ENCODE measurements at regions not wholly inside any gene's neighbourhood (a gene's known extent, or its start where the extent isn't known, plus 50 kb on each side); places are given as distances from the start of the nearest gene placed in this dataset.
"Not testable (repeated sequence)": the region's sequence is repeated elsewhere in the genome, so short reads cannot be mapped to it uniquely, and the experiment has no call there.

DNA sequence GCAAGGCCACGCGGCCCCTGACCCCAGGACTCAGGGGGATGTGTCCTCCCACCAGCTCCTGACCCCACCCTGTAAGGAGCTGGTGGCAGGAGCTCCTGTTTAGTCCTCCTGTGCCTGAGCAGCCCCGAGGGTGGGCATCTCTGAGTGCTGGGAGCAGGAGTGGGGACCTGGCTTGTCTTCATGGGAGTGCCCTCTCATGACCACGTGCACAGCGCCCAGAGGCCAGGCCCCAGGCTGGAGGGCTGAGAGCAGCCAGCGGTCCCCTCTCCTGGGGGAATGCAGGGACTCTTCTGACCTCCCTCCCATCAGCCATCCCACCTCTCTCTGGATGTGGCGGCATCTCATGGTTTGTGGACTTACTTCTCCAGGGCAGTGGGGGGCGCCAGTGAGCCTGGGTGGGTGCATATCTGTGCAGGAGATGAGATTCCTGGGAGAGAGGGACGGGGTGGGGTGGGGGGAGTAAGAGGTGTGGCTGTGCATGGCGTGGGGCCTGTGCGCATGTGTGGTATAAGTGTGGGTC is 205.6 kb downstream of the TBC1D2B start:
- no peaks in the 10 kb centered on the region for H3K9me3 Mint-ChIP-seq (ENCODE audit: low read depth)
- CTCF ChIA-PET = no interaction called here
- peaks cover 5% of the 10 kb centered on the region for H3K27me3 Mint-ChIP-seq
- no peak for ATAC-seq
- no peak overlapping the region for H3K4me3 Mint-ChIP-seq
- H3K27ac Mint-ChIP-seq = no peak overlapping the region
- DNase-seq = no peak
- H3K4me1 Mint-ChIP-seq = no peaks in the 10 kb centered on the region
- no peaks in the 10 kb centered on the region for H3K36me3 Mint-ChIP-seq

DNA sequence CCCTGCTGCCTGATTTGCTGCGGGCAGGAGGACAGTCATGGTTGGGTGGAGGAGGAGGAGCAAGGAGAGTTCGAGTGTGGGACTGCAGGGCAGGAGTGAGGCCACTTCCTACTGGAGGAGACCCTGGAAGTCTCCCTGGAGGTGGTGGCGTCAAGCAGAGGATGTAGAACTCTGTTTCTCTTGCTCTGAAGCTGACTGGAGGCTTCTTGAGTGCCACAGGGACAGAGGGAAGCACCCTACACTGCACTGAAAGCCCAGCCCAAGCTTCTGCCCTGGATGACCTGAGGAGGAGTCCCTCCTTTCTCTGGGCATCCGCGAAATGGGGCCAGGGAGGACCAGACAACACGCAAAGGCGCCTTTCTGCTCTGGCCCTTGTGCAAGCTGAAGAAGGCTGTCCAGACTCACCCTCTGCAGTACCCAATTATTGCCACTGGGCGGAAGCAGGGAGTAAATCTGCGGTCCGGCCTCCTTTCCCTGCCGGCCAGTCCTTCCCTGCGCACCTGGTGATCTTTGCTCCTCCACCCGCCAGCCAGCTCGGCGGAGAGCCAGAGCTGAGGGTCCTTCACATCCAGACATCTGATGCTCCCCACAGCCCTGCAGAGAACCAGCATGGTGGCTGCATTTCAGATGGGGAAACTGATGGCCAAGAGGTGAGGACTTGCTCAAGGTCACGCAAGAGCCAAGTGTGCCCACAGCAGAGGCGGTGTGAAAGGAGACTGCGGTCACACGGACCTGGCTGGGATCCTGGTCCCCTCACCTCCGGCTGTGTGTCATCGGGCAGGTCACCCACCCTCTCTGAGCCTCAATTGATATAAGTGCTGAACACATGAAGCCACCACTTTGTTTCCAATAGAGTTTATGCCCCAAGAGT is 207.1 kb downstream of the TBC1D2B start:
- peak; percentile 51 for ATAC-seq
- H3K27ac Mint-ChIP-seq = no peak overlapping the region
- H3K27me3 Mint-ChIP-seq = peaks cover 5% of the 10 kb centered on the region
- H3K9me3 Mint-ChIP-seq (ENCODE audit: low read depth) = no peaks in the 10 kb centered on the region
- H3K36me3 Mint-ChIP-seq = no peaks in the 10 kb centered on the region
- peak; percentile 68 for DNase-seq
- no peak overlapping the region for H3K4me3 Mint-ChIP-seq
- H3K4me1 Mint-ChIP-seq = no peaks in the 10 kb centered on the region
- CTCF ChIA-PET = interaction anchor here (0.5 to 1.2 kb wide), 5 partner anchors 11 to 49 kb away, joined by 3 to 5 read pairs (median 4); no protein-coding TSS in a partner anchor

DNA sequence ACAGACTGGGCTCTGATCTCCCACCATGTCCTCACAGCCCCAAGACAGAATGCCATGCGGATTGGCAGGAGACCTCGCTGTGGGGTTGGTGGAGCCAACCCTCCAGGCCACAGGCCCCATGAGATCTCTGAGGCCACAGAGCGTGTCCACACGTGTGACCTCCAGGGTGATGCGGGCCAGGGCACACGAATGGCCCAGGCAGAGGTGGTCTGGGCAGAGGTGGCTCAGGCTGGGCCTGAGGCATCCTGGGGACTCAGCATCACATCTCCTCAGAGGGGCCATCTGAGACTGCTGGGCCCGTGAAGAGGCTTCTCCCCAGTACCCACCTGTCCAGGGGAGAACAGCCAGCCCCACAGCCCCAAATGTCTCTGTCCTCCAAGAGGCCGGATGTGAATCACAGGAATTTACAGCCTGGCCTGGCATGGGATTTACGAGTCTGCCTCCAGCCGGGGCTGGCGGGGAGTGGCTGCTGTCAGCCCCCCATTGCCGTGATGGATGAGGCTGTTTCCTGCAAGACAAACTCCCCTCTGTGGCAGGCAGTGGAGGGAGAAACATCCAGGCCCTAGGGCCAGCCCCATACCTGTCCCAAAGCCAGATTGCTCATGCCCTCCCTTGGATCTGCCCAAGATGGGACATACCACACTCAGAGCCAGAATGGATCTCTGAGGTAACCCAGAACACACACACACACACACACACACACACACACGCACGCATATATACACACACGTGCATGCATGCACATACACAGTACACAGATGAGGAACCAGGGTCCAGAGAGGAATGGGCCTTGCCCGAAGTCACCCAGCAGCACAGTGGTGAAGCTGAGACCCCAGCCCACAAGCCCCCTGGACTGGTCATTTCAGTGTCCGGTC is 208.3 kb downstream of the TBC1D2B start:
- ATAC-seq = no peak
- Mint-ChIP-seq H3K36me3 (no peaks in the 10 kb centered on the region), H3K27me3 (peaks cover 5% of the 10 kb centered on the region), H3K9me3 (ENCODE audit: low read depth) (no peaks in the 10 kb centered on the region), H3K4me3 (no peak overlapping the region), H3K4me1 (no peaks in the 10 kb centered on the region), H3K27ac (no peak overlapping the region)
- no peak for DNase-seq
- CTCF ChIA-PET = no interaction called here

DNA sequence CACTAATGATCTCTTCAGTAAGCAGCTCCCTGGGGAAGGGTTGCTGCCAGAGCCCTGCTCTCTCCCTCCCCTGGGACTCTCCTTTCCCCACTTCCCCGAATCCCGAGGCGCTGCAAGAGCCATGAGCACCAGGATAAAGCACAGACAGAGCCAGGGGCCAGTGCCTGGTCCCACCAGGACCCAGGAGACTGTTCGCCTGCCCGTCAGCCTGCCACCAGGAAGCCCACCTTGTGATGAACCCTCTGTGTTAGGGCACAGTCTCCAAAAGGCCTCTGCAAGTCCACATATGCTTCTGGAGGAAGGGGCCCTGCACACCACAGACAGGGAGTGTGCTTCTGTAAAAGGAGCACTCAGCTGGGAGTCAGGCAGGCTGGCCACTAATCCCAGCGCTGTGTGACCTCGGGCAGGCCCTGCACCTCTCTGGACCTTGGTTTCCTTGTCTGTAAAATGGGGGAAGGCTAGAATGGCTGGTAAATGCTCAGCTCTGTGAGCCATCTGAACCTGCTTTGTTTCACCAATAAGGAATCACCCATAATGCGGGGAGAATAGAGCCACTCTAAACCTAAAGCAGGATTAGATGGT is 209.4 kb downstream of the TBC1D2B start:
- H3K27me3 Mint-ChIP-seq; H3K9me3 Mint-ChIP-seq (ENCODE audit: low read depth); H3K36me3 Mint-ChIP-seq; H3K4me3 Mint-ChIP-seq; ATAC-seq; DNase-seq; H3K4me1 Mint-ChIP-seq; CTCF ChIA-PET; H3K27ac Mint-ChIP-seq: not testable (repeated sequence)

DNA sequence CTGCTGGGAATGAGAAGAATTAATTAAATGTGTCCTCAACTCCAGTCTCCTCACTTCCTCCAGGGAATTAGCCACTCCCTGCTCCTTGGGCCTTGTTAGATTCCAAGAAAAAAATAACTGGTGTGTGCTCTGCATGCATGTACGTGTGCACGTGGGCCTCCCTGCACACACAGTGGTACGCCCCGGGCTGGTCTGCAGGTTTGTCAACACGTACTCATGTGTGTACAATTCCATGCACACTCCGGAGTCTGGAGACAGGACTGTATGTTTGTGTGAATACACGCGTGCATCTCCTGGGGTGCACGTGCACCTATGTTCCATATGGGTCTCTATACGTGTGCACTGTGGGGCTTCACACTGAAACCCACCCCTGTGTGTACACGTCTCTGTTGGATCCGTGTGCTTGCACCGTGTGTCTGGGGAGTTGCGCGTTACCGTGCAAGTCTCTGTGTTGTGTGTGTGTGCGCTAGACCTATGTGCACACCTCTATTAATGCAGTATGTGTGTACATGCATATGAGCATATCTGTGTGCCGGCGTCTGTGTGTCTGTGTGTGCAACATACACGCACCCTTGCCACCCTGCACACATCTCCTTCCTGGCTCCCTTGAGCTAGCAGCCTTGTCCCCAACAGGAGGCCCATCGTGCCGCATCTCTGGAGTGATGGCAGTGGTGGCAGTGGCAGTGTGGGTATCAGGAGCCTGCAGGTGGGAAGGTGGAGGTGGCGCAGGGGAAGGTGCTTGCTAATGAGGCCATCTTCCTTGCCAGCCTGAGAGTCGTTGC is 210.1 kb downstream of the TBC1D2B start:
- peaks cover 5% of the 10 kb centered on the region for H3K27me3 Mint-ChIP-seq
- ATAC-seq (no peak), DNase-seq (no peak)
- no peaks in the 10 kb centered on the region for H3K36me3 Mint-ChIP-seq
- CTCF ChIA-PET = no interaction called here
- no peaks in the 10 kb centered on the region for H3K9me3 Mint-ChIP-seq (ENCODE audit: low read depth)
- no peaks in the 10 kb centered on the region for H3K4me1 Mint-ChIP-seq
- H3K27ac Mint-ChIP-seq = no peak overlapping the region
- no peak overlapping the region for H3K4me3 Mint-ChIP-seq

DNA sequence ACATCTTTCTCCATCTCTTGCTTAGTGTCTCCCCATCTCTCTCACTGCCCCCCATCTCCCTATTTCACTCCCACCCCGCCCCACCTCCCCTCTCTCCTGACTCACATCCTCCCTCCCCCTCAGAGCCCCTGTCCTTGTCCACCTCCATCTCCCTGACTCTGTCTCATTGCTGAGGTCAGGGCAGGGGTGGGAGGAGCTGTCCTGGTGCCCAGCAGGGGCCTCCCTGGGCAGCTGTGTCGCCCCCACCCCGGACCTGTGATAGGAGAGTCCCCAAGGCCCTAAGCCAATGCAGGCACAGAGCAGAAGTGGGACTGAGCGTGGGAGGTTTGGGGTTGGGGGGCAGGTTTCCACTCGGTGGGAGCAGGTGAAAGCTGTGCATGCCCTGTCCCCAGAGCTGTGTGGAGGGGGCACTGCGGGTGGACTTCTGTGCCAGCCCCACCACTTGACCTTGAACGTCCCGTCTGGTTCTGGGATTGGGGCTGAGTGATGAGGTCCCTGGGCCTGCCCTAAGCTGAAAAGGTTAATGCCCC is 210.8 kb downstream of the TBC1D2B start:
- peaks cover 5% of the 10 kb centered on the region for H3K27me3 Mint-ChIP-seq
- CTCF ChIA-PET = no interaction called here
- DNase-seq (no peak), ATAC-seq (no peak)
- no peaks in the 10 kb centered on the region for H3K36me3 Mint-ChIP-seq
- H3K27ac Mint-ChIP-seq = no peak overlapping the region
- H3K4me1 Mint-ChIP-seq = no peaks in the 10 kb centered on the region
- no peaks in the 10 kb centered on the region for H3K9me3 Mint-ChIP-seq (ENCODE audit: low read depth)
- no peak overlapping the region for H3K4me3 Mint-ChIP-seq

DNA sequence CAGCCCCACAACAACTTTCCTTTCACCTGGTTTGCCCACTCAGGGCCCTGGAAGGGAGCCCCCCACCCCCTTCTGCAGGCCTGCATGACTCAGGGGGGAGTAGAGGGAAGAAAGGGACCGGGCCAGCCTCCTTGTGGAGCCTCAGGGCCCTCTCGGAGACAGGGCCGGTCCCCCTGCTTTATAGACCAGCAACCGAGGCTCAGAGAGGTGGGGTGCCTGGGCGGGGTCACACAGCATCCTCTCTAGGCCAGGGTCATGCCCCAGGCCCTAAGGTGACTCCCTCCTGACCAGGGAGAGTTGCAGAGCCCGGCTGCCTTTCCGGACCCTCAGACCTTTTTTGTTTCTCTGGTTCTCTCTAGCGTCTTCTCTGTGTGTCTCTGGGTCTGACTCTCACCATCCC is 211.3 kb downstream of the TBC1D2B start:
- Mint-ChIP-seq H3K4me3 (no peak overlapping the region), H3K27ac (no peak overlapping the region), H3K36me3 (no peaks in the 10 kb centered on the region), H3K4me1 (no peaks in the 10 kb centered on the region), H3K27me3 (peaks cover 2% of the 10 kb centered on the region), H3K9me3 (ENCODE audit: low read depth) (no peaks in the 10 kb centered on the region)
- DNase-seq (no peak), ATAC-seq (no peak)
- CTCF ChIA-PET = no interaction called here

DNA sequence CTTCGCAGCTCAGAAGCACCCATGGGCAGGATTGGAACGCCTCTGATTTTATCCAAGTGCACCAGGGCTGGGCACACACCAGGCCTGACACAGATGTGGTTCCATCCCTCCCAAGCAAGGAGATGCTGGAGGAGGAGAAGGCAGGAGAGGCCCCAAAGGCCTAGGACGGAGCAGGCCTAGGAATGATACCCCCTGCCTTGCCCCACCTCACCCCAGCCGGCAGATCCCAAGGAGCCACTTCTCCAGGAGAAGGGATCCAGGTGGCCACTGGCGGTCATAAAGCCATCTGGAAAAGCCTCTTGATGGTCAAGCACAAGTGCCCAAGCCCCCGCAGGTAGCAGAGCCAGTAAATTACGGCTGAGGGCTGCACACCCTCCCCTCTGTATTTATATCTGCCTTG is 211.8 kb downstream of the TBC1D2B start:
- Mint-ChIP-seq H3K36me3 (no peaks in the 10 kb centered on the region), H3K9me3 (ENCODE audit: low read depth) (no peaks in the 10 kb centered on the region), H3K4me3 (no peak overlapping the region), H3K4me1 (no peaks in the 10 kb centered on the region), H3K27me3 (peaks cover 2% of the 10 kb centered on the region), H3K27ac (no peak overlapping the region)
- CTCF ChIA-PET = no interaction called here
- ATAC-seq = no peak
- DNase-seq = no peak

DNA sequence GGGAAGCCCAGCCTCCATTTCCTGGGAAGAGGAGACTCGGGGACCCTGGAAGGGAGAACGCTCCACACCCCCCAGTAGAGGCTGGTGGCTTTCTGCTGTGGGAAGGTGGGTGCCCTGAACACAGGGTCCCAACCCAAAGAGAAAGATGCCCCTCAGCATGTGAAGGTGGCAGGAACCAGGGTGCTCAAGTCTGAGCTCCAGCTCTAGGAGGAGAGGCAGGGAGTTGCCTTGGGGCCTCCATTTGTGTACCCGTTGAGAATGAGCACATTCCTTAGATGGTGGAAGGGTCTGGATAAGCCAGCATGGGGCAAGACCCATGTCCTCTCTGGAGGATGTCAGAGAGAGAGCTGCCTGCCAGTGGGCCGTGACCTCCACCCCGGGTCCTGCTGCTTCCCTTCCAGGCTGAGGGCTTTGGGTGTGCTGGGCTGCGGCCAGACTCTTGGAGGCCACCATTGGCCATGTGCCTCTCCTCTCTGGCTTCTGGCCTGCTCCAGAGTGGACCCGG is 212.4 kb downstream of the TBC1D2B start:
- no peaks in the 10 kb centered on the region for H3K36me3 Mint-ChIP-seq
- H3K9me3 Mint-ChIP-seq (ENCODE audit: low read depth) = no peaks in the 10 kb centered on the region
- H3K4me3 Mint-ChIP-seq = no peak overlapping the region
- CTCF ChIA-PET = no interaction called here
- no peak overlapping the region for H3K27ac Mint-ChIP-seq
- DNase-seq = no peak
- peaks cover 2% of the 10 kb centered on the region for H3K27me3 Mint-ChIP-seq
- no peaks in the 10 kb centered on the region for H3K4me1 Mint-ChIP-seq
- ATAC-seq = no peak

DNA sequence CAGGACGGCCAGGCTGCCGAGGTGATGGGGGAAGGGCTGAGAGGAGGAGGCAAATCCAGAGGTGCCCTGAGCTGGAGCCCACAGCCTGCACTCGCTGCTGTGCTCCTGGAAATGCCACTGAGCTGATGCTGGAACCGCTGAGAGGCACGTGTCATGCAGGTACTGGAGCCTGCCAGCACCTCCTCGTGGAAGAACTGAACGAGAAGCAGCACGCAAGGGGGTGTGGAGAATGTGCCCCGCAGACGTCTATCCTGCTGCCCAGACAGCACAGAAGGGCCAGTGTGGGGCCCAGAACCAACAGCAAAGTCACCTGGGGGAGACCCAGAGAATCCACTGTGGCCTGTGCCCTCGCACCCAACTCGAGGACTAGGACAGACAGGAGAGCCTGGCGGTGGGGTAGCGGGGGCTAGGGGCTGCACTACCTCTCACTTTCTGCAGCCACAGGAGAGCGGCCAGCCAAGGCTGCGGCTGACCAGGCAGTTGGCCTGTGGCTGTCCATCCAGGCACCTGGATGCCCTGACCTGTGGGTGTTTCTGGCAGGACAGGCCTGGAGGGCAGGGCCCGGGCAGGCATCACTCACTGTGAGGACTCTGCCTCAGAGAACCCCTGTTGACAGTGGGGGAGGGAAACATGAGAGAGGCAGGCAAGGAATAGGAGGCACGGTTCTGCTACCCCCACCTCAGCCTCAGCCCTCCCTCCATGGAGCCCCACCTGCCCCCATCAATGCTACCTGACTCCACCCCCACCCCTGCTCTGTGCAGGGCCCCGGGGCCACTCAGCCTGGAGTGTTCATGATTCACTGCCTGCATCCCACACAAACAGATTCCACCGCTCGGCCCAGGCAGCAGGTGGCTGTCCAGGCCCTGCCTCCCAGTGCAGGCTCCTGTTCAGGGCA is 213.1 kb downstream of the TBC1D2B start:
- DNase-seq = no peak
- H3K36me3 Mint-ChIP-seq = no peaks in the 10 kb centered on the region
- no peak overlapping the region for H3K4me3 Mint-ChIP-seq
- no peak overlapping the region for H3K27ac Mint-ChIP-seq
- H3K9me3 Mint-ChIP-seq (ENCODE audit: low read depth) = no peaks in the 10 kb centered on the region
- H3K4me1 Mint-ChIP-seq = no peaks in the 10 kb centered on the region
- CTCF ChIA-PET = no interaction called here
- no peak for ATAC-seq
- no peaks in the 10 kb centered on the region for H3K27me3 Mint-ChIP-seq

DNA sequence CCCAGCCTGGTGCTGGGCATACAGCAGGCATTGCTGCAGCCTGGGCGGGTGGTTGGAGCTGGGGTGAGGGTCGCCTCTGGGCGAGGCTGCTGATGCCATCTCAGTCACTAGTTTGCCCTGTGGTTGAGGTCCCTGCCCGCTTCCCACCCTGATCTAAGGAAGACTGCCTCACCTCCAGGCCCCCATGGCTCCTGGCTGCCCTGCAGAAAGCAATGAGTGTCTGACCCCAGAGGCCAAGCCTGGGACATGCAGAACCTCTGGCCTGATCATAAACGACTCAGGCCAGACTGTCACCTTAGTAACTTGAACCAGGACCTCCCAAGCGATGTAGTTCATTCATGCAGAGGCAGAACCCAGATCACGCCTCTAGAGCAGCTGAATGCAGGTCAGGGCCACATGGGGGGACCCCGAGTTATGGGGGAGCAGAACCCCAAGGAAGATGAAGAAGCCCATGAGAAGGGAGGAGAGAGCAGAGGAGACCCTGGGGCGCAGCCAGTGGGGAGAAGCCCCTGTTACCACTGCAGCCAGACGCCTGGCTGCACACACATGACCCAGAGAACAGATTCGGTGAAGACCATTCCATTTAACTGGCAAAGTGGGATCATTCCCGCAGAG is 213.9 kb downstream of the TBC1D2B start:
- Mint-ChIP-seq H3K27me3 (no peaks in the 10 kb centered on the region), H3K4me1 (no peaks in the 10 kb centered on the region), H3K27ac (no peak overlapping the region), H3K9me3 (ENCODE audit: low read depth) (no peaks in the 10 kb centered on the region), H3K4me3 (no peak overlapping the region), H3K36me3 (no peaks in the 10 kb centered on the region)
- ATAC-seq (no peak), DNase-seq (no peak)
- CTCF ChIA-PET = no interaction called here

DNA sequence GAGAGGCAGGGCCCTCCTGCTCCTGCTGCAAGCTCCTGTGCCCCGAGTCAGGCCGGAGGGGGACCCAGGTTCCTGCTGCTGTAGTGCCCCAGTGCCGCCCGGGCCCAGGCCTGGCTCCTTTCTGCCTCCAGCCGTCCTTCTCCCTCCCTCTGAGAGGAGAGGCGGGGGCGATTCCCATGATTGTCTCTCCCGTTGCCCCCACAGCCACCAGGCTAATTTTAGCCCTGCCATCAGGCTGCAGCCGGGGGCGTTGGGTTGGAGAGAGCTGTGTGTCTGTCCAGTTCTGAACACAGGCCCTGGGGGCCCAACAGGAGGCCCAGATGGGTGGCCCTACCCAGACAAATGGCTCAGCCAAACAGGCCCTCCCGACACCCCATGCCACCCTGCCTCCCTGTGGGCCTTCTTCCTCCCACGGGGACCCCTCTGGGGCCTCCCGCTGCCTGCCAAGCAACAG is 214.8 kb downstream of the TBC1D2B start:
- no peak overlapping the region for H3K4me3 Mint-ChIP-seq
- no peaks in the 10 kb centered on the region for H3K27me3 Mint-ChIP-seq
- CTCF ChIA-PET = no interaction called here
- ATAC-seq (no peak), DNase-seq (no peak)
- H3K9me3 Mint-ChIP-seq (ENCODE audit: low read depth) = no peaks in the 10 kb centered on the region
- no peaks in the 10 kb centered on the region for H3K36me3 Mint-ChIP-seq
- no peak overlapping the region for H3K27ac Mint-ChIP-seq
- no peaks in the 10 kb centered on the region for H3K4me1 Mint-ChIP-seq

Measured in activated CD8-positive, alpha-beta memory T cell treated with anti-CD3 and anti-CD28 coated beads, Interleukin-2, amount 10 ng/mL, durations not matched to agents 7 days and 5 days (primary cell).